Calu3 (cell line): ENCODE measurements at regions not wholly inside any gene's neighbourhood (a gene's known extent, or its start where the extent isn't known, plus 50 kb on each side); places are given as distances from the start of the nearest gene placed in this dataset.

Experiments used
- BruUV-seq: library from RNA; stranded (reverse); fragments of 400-500 nt; replicated peaks from 2 replicates; lab custom pipeline; 2021; lab: Mats Ljungman, UMichigan
- CTCF ChIA-PET: fragments of 300-600 bp; sonication (Branson Sonifier 250); formaldehyde crosslinking; loops from one replicate; lab custom pipeline; 2022; ENCODE audit warnings: antibody characterized with exemption; lab: Charles Lee
- DNase-seq: peaks from one replicate; pipeline ENCODE4 v3.0.0; 2022
- H3K27ac Mint-ChIP-seq: one replicate; pipeline ENCODE4 v1.8.0; 2022; ENCODE audit warnings: mixed read lengths; ENCODE audit not compliant: unreplicated experiment
- H3K27me3 Mint-ChIP-seq: one replicate; pipeline ENCODE4 v1.8.0; 2022; ENCODE audit warnings: mixed read lengths; ENCODE audit not compliant: unreplicated experiment
- H3K36me3 Mint-ChIP-seq: one replicate; pipeline ENCODE4 v1.8.0; 2022; ENCODE audit warnings: mild to moderate bottlenecking, moderate library complexity, mixed read lengths; ENCODE audit not compliant: insufficient read depth, unreplicated experiment
- H3K4me1 Mint-ChIP-seq: one replicate; pipeline ENCODE4 v1.8.0; 2022; ENCODE audit warnings: mild to moderate bottlenecking, low read depth, mixed read lengths; ENCODE audit not compliant: unreplicated experiment
- H3K4me3 Mint-ChIP-seq: one replicate; pipeline ENCODE4 v1.8.0; 2022; ENCODE audit warnings: mild to moderate bottlenecking, low read depth, moderate library complexity, mixed read lengths; ENCODE audit not compliant: unreplicated experiment
- H3K9me3 Mint-ChIP-seq: one replicate; pipeline ENCODE4 v1.8.0; 2022; ENCODE audit warnings: low read depth, mixed read lengths; ENCODE audit not compliant: unreplicated experiment
- intact Hi-C: fragments of 100-400 bp; cut with micrococcal nuclease; formaldehyde crosslinking; loops from one replicate; pipeline ENCODE4 v1.10.0; 2022; ENCODE audit not compliant: unreplicated experiment
- TF ChIP-seq, protein P1 (sequence below): fragments of 200-600 bp; IDR thresholded peaks from one replicate; pipeline ENCODE4 v1.8.0; 2022; ENCODE audit warnings: antibody characterized with exemption; ENCODE audit not compliant: unreplicated experiment

DNA sequence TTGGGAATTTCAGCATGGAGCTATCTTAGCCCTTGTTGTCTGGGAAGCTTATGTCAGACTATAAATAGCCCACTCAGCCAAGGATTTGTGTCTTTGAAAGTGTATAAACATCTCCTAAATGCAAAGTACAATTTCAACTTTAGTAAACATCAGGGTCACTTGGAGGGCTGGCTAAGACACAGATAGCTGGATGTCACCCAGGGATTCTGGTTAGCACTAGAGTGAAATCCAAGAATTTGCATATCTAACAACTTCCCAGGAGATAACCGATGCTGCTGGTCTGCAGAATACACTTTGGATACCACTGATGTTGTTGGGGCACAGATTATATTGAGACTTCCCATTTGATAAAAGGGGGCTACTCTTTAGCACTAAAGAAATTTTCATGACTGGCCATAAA is 130.9 kb downstream of the PAX1 start:
- intact Hi-C loops: no loop called here
- no TSS peak for BruUV-seq
- Mint-ChIP-seq H3K9me3 (no peaks in the 10 kb centered on the region), H3K4me3 (no peak overlapping the region), H3K27ac (no peak overlapping the region), H3K27me3 (no peaks in the 10 kb centered on the region), H3K4me1 (no peaks in the 10 kb centered on the region), H3K36me3 (no peaks in the 10 kb centered on the region)
- no peak for DNase-seq
- TF ChIP-seq, protein P1, sequence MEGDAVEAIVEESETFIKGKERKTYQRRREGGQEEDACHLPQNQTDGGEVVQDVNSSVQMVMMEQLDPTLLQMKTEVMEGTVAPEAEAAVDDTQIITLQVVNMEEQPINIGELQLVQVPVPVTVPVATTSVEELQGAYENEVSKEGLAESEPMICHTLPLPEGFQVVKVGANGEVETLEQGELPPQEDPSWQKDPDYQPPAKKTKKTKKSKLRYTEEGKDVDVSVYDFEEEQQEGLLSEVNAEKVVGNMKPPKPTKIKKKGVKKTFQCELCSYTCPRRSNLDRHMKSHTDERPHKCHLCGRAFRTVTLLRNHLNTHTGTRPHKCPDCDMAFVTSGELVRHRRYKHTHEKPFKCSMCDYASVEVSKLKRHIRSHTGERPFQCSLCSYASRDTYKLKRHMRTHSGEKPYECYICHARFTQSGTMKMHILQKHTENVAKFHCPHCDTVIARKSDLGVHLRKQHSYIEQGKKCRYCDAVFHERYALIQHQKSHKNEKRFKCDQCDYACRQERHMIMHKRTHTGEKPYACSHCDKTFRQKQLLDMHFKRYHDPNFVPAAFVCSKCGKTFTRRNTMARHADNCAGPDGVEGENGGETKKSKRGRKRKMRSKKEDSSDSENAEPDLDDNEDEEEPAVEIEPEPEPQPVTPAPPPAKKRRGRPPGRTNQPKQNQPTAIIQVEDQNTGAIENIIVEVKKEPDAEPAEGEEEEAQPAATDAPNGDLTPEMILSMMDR: no peak
- CTCF ChIA-PET: no interaction called here

DNA sequence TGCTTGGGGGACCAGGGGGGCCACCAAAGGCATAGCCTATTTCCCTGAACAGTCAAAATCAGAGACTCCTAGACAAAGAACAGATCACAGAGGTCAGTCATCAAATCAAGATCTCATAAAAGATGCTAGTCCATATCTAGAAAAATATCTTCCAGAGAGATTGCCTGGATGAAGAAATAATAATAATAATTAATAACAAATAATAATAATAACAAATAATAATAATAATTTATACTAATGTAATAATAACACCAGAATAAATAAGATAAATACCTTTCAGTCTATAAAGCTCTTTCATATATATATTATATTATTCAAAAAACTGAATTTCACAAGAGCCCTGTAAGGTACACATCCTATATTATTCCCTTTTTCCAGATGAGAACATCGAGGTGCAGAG is 129.6 kb downstream of the PAX1 start:
- no peaks in the 10 kb centered on the region for H3K36me3 Mint-ChIP-seq
- H3K27ac Mint-ChIP-seq: no peak overlapping the region
- H3K4me3 Mint-ChIP-seq: no peak overlapping the region
- intact Hi-C loops: no loop called here
- BruUV-seq: no TSS peak
- H3K4me1 Mint-ChIP-seq: no peaks in the 10 kb centered on the region
- DNase-seq: no peak
- H3K9me3 Mint-ChIP-seq: no peaks in the 10 kb centered on the region
- no peaks in the 10 kb centered on the region for H3K27me3 Mint-ChIP-seq
- CTCF ChIA-PET: no interaction called here
- TF ChIP-seq, protein P1: no peak

DNA sequence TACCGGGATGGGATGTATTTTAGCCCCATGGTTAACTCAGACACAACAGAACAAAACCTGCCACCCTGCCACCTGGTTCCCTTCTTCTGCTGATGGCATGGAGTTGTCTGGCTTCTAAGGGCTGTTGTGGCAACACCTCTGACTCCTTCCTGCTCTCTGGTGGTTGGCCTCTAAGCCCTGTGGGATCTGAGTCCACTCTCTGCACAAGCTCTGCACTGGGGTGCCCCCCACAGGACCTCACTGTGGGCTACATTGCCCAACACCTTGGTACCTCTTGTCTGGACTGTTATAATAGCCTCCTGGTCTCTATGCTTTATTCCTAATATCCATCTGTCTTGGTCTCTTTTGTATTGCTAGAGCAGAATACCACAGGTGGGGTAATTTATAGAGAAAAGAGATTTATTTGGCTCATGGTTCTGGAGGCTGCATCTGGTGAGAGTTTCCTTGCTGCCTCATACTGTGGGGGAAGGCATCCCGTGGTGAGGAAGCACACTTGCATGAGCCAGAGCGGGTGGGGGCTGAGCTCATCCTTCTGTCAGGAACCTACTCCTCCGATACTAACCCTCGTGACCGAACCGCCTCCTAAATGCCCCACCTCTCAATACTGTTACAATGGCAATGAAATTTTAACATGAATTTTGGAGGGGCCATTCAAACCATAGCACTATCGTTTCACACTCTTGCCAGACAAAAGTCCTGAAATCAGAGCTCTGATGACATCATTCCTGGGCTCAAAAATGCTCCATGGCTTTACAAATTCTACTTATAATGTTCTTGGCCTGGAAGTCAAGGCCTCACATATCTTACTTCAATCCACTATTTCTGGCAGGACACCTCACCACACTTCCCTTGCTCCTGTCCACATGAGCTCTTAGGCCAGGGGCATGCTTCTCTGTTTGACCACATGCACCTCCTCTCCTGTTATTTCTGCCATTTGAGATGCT is 127.2 kb downstream of the PAX1 start:
- no peak overlapping the region for H3K4me3 Mint-ChIP-seq
- no peaks in the 10 kb centered on the region for H3K9me3 Mint-ChIP-seq
- TF ChIP-seq, protein P1: no peak
- CTCF ChIA-PET: no interaction called here
- no peaks in the 10 kb centered on the region for H3K27me3 Mint-ChIP-seq
- no peaks in the 10 kb centered on the region for H3K4me1 Mint-ChIP-seq
- no peak for DNase-seq
- no peaks in the 10 kb centered on the region for H3K36me3 Mint-ChIP-seq
- BruUV-seq: no TSS peak
- intact Hi-C loops: no loop called here
- no peak overlapping the region for H3K27ac Mint-ChIP-seq

DNA sequence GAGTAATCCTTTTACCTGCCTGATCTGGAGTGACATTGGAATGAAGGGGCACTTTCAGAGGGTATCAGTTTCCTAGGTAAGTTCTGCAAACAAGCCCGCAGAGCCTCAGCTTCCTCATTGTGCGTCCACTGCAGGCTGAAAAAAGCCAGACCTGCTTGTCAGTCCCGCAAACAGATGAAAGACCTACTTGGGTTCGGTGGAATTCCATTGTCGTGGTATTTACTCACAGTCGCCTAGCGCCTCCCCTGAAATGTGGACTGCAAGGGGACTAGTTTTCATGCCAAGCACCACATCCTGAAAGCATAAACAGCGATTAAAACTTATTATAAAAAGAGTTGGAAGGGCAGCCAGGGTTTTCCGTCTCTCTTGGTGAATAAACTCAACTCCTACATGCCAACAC is 121.5 kb downstream of the PAX1 start:
- CTCF ChIA-PET: no interaction called here
- H3K27ac Mint-ChIP-seq: no peak overlapping the region

More for the DNA sequence above, 121.5 kb downstream of the PAX1 start:
- H3K4me1 Mint-ChIP-seq: no peaks in the 10 kb centered on the region
- no peak for DNase-seq
- no peaks in the 10 kb centered on the region for H3K36me3 Mint-ChIP-seq
- no peaks in the 10 kb centered on the region for H3K27me3 Mint-ChIP-seq
- intact Hi-C loops: no loop called here
- no TSS peak for BruUV-seq
- H3K9me3 Mint-ChIP-seq: no peaks in the 10 kb centered on the region
- no peak overlapping the region for H3K4me3 Mint-ChIP-seq
- TF ChIP-seq, protein P1: no peak
